ENCODE measurements at regions not wholly inside any gene's neighbourhood (a gene's known extent, or its start where the extent isn't known, plus 50 kb on each side); places are given as distances from the start of the nearest gene placed in this dataset.

DNA sequence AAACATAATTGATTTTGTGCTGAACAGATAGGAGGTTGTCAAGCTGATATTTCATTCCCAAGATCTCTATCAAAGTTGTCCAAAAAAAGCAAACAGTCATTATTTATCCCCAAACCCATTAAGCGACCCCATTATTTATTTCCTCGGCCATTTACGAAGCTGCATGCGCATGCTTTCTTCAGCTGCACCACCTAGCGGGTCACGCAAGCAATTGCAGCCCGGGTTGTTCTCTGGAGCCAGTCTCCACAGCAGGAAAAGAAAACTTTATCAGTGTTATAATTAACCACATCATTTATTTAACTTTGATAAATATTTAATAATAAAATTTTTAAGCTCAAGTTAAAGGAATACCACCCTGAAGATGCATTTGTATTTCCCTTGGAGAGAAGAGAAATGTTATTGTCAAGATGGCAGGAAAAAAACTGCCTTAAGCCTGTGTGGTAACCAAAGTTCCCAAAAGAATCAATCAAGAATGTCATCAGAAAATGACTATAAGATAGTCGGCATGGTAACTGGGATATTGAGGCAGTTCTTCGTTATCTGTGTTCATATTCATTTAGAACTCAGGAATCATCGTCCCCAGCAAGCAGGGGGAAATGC is 304.7 kb downstream of the FBXO15 start:
- Histone ChIP-seq H3K36me3 (replicated peaks in 1 of 2; ENCODE audit: control insufficient read depth in 1 of 2, insufficient read depth in 2 of 2, low read length in 2 of 2) (no peaks in the 10 kb centered on the region), H3K9me3 (replicated peaks in 1 of 2; ENCODE audit: control insufficient read depth in 1 of 2, insufficient read depth in 1 of 2, low read length in 2 of 2) (no peaks in the 10 kb centered on the region), H3K27ac (ENCODE audit: low read depth in 1 of 2, low read length in 2 of 2) (no peak overlapping the region), H4K20me1 (ENCODE audit: insufficient read depth, low read length) (no peaks in the 10 kb centered on the region), H3K27me3 (ENCODE audit: control insufficient read depth in 2 of 2, insufficient read depth in 2 of 2, low read length in 2 of 2) (no peaks in the 10 kb centered on the region), H3K79me2 (ENCODE audit: insufficient read depth, low read length) (no peaks in the 10 kb centered on the region), H3K4me1 (ENCODE audit: control insufficient read depth in 1 of 2, insufficient read depth in 2 of 2, low read length in 2 of 2) (no peaks in the 10 kb centered on the region), H3K4me2 (replicated peaks; ENCODE audit: extremely low read depth, low read length, poor library complexity, severe bottlenecking) (no peak overlapping the region), H3K4me3 (replicated peaks in 1 of 3; ENCODE audit: low read depth in 2 of 3, low read length in 3 of 3) (no peak overlapping the region), H3K9ac (ENCODE audit: insufficient read depth, low read length, poor library complexity, severe bottlenecking) (no peak overlapping the region), H2AFZ (ENCODE audit: insufficient read depth, low read depth, low read length, poor library complexity, severe bottlenecking) (peak overlapping the region; percentile 35)
- peaks cover 3 to 4% (median 4%) of the 10 kb centered on the region in 3 donors for H3K27me3 Mint-ChIP-seq (ENCODE audit: low read depth in 3 of 3)
- H3K36me3 Mint-ChIP-seq, result no peaks in the 10 kb centered on the region
- WGBS (ENCODE audit: insufficient coverage), result 20% methylated on average over 5 of the region's 10 CpGs
- DNase-seq, result peak in 2 of 3 donors; percentile 3 to 14
- H3K4me1 Mint-ChIP-seq, result peaks cover 8% of the 10 kb centered on the region
- TF ChIP-seq, protein P1, sequence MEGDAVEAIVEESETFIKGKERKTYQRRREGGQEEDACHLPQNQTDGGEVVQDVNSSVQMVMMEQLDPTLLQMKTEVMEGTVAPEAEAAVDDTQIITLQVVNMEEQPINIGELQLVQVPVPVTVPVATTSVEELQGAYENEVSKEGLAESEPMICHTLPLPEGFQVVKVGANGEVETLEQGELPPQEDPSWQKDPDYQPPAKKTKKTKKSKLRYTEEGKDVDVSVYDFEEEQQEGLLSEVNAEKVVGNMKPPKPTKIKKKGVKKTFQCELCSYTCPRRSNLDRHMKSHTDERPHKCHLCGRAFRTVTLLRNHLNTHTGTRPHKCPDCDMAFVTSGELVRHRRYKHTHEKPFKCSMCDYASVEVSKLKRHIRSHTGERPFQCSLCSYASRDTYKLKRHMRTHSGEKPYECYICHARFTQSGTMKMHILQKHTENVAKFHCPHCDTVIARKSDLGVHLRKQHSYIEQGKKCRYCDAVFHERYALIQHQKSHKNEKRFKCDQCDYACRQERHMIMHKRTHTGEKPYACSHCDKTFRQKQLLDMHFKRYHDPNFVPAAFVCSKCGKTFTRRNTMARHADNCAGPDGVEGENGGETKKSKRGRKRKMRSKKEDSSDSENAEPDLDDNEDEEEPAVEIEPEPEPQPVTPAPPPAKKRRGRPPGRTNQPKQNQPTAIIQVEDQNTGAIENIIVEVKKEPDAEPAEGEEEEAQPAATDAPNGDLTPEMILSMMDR (IDR thresholded peaks at IDR 0.05), result peak; percentile 97
- H3K4me3 Mint-ChIP-seq, result peak overlapping the region in 1 of 2 donors; percentile 67
- H3K27ac Mint-ChIP-seq, result no peak overlapping the region
- intact Hi-C loops (cut with micrococcal nuclease), result no loop called here
- H3K9me3 Mint-ChIP-seq, result no peaks in the 10 kb centered on the region

- H3K27ac ChIP-seq (ENCODE audit: low read depth in 1 of 2, low read length in 2 of 2), result no peak overlapping the region
- no peaks in the 10 kb centered on the region for H4K20me1 ChIP-seq (ENCODE audit: insufficient read depth, low read length)
- no peaks in the 10 kb centered on the region for H3K36me3 ChIP-seq (replicated peaks in 1 of 2; ENCODE audit: control insufficient read depth in 1 of 2, insufficient read depth in 2 of 2, low read length in 2 of 2)
- no peak overlapping the region for H3K9ac ChIP-seq (ENCODE audit: insufficient read depth, low read length, poor library complexity, severe bottlenecking)
- no peak overlapping the region for H3K27ac Mint-ChIP-seq
- H3K79me2 ChIP-seq (ENCODE audit: insufficient read depth, low read length), result no peaks in the 10 kb centered on the region
- intact Hi-C loops (cut with micrococcal nuclease), result no loop called here
- H3K9me3 ChIP-seq (replicated peaks in 1 of 2; ENCODE audit: control insufficient read depth in 1 of 2, insufficient read depth in 1 of 2, low read length in 2 of 2), result no peaks in the 10 kb centered on the region
- DNase-seq, result no peak
- H3K4me3 Mint-ChIP-seq, result no peak overlapping the region
- no peaks in the 10 kb centered on the region for H3K4me1 ChIP-seq (ENCODE audit: control insufficient read depth in 1 of 2, insufficient read depth in 2 of 2, low read length in 2 of 2)
- peak overlapping the region; percentile 35 for H2AFZ ChIP-seq (ENCODE audit: insufficient read depth, low read depth, low read length, poor library complexity, severe bottlenecking)
- H3K9me3 Mint-ChIP-seq, result no peaks in the 10 kb centered on the region
- H3K27me3 Mint-ChIP-seq (ENCODE audit: low read depth in 3 of 3), result peaks cover 3 to 4% (median 4%) of the 10 kb centered on the region in 3 donors
- no peak overlapping the region for H3K4me2 ChIP-seq (replicated peaks; ENCODE audit: extremely low read depth, low read length, poor library complexity, severe bottlenecking)
- no peaks in the 10 kb centered on the region for H3K27me3 ChIP-seq (ENCODE audit: control insufficient read depth in 2 of 2, insufficient read depth in 2 of 2, low read length in 2 of 2)
- H3K4me3 ChIP-seq (replicated peaks in 1 of 3; ENCODE audit: low read depth in 2 of 3, low read length in 3 of 3), result no peak overlapping the region
- no CpG with 5 or more reads among the region's 1 CpG for WGBS (ENCODE audit: insufficient coverage)
- TF ChIP-seq, protein P1 (IDR thresholded peaks at IDR 0.05), result no peak
- H3K36me3 Mint-ChIP-seq, result no peaks in the 10 kb centered on the region
- peaks cover 8% of the 10 kb centered on the region for H3K4me1 Mint-ChIP-seq
These were observed 306.0 kb downstream of the FBXO15 start for GRCh38 chr18:73841661-73842060.

Measured in CD14-positive monocyte (primary cell).